AG09319 (cell line): ENCODE measurements at regions not wholly inside any gene's neighbourhood (a gene's known extent, or its start where the extent isn't known, plus 50 kb on each side); places are given as distances from the start of the nearest gene placed in this dataset.

Experiments used
- DNase-seq: peaks from one replicate; pipeline ENCODE4 v3.0.0-alpha.2; 2010; ENCODE audit warnings: low read depth; ENCODE audit errors: extremely low read depth
- CTCF ChIP-seq: IDR thresholded peaks from 2 replicates; pipeline ENCODE4 v1.5.1; 2011; ENCODE audit warnings: low read depth, mild to moderate bottlenecking, inconsistent platforms, low read length, moderate library complexity

- TF ChIP-seq CTCF = no peak
- DNase-seq = no peak
Observed at GRCh38 chr13:73466561-73466960, 407.8 kb downstream of the KLF5 start.

GRCh38 chr13:73465617-73465971 is 406.8 kb downstream of the KLF5 start:
- no peak for TF ChIP-seq CTCF
- DNase-seq = no peak

GRCh38 chr13:73464758-73465616 is 406.2 kb downstream of the KLF5 start:
- no peak for DNase-seq
- no peak for TF ChIP-seq CTCF

GRCh38 chr13:73462241-73462640 is 403.4 kb downstream of the KLF5 start:
- TF ChIP-seq CTCF = no peak
- DNase-seq = no peak

GRCh38 chr13:73451221-73452029 is 392.6 kb downstream of the KLF5 start:
- no peak for TF ChIP-seq CTCF
- DNase-seq = no peak

- no peak for DNase-seq
- TF ChIP-seq CTCF = no peak
Observed at GRCh38 chr13:73450583-73450982, 391.8 kb downstream of the KLF5 start.

GRCh38 chr13:73449252-73449651 is 390.4 kb downstream of the KLF5 start:
- no peak for TF ChIP-seq CTCF
- DNase-seq = no peak
